Right renal pelvis (tissue), 4 donors: ENCODE measurements at regions not wholly inside any gene's neighbourhood (a gene's known extent, or its start where the extent isn't known, plus 50 kb on each side); places are given as distances from the start of the nearest gene placed in this dataset.
A peak's percentile ranks its signal among the peaks of the same experiment; 100 is the strongest.
"Not testable (repeated sequence)": the region's sequence is repeated elsewhere in the genome, so short reads cannot be mapped to it uniquely, and the experiment has no call there.

Experiments used
- DNase-seq, 4 donors: peaks; one replicate each; pipeline ENCODE4 v3.0.0-alpha.2; 2013; ENCODE audit warnings: low read depth in 4 of 4, low spot score in 3 of 4, missing footprints in 1 of 4

GRCh38 chr5:152185547-152186245 is 219.4 kb downstream of the NMUR2 start:
- no peak for DNase-seq

GRCh38 chr5:152184266-152184665 is 220.8 kb downstream of the NMUR2 start:
- no peak for DNase-seq

- no peak for DNase-seq
Observed at GRCh38 chr5:152181461-152181860, 223.6 kb downstream of the NMUR2 start.

GRCh38 chr5:152178350-152178699 is 226.8 kb downstream of the NMUR2 start:
- DNase-seq: no peak

GRCh38 chr5:152177626-152178349 is 227.3 kb downstream of the NMUR2 start:
- DNase-seq: no peak

- no peak for DNase-seq
Observed at GRCh38 chr5:152171888-152172287, 233.2 kb downstream of the NMUR2 start.

GRCh38 chr5:152170350-152170749 is 234.7 kb downstream of the NMUR2 start:
- DNase-seq: no peak

- no peak for DNase-seq
Observed at GRCh38 chr5:152164860-152165259, 240.2 kb upstream of the GLRA1 start.

GRCh38 chr5:152159894-152160293 is 235.2 kb upstream of the GLRA1 start:
- DNase-seq: not testable (repeated sequence)

- not testable (repeated sequence) for DNase-seq
Observed at GRCh38 chr5:152154452-152154851, 229.8 kb upstream of the GLRA1 start.

GRCh38 chr5:152151940-152152339 is 227.3 kb upstream of the GLRA1 start:
- no peak for DNase-seq

GRCh38 chr5:152151113-152151512 is 226.5 kb upstream of the GLRA1 start:
- no peak for DNase-seq

- no peak for DNase-seq
Observed at GRCh38 chr5:152147286-152147685, 222.6 kb upstream of the GLRA1 start.

GRCh38 chr5:152146566-152146965 is 221.9 kb upstream of the GLRA1 start:
- no peak for DNase-seq

GRCh38 chr5:152144556-152144955 is 219.9 kb upstream of the GLRA1 start:
- no peak for DNase-seq

- no peak for DNase-seq
Observed at GRCh38 chr5:152144030-152144429, 219.4 kb upstream of the GLRA1 start.

GRCh38 chr5:152142840-152143469 is 218.3 kb upstream of the GLRA1 start:
- DNase-seq: peak; percentile 27 to 42 (median 29)

GRCh38 chr5:152140347-152140746 is 215.7 kb upstream of the GLRA1 start:
- no peak for DNase-seq

- no peak for DNase-seq
Observed at GRCh38 chr5:152137063-152137462, 212.4 kb upstream of the GLRA1 start.

GRCh38 chr5:152136321-152136720 is 211.7 kb upstream of the GLRA1 start:
- DNase-seq: no peak

- DNase-seq: no peak
Observed at GRCh38 chr5:152135827-152136226, 211.2 kb upstream of the GLRA1 start.

GRCh38 chr5:152125661-152126205 is 201.1 kb upstream of the GLRA1 start:
- DNase-seq: no peak
